IPS DF 19.7 (cell line): ENCODE measurements at regions not wholly inside any gene's neighbourhood (a gene's known extent, or its start where the extent isn't known, plus 50 kb on each side); places are given as distances from the start of the nearest gene placed in this dataset.

ENCODE experiments used
- DNase-seq: peaks from one replicate; pipeline ENCODE4 v3.0.0-alpha.2; 2013; ENCODE audit warnings: low read depth, low spot score

- no peak for DNase-seq
Measured at GRCh38 chr5:88938488-88938887, 55.5 kb upstream of the MEF2C start.

- DNase-seq, result no peak
Measured at GRCh38 chr5:88937406-88937805, 54.4 kb upstream of the MEF2C start.

GRCh38 chr5:88934439-88934838 is 51.5 kb upstream of the MEF2C start:
- no peak for DNase-seq
